ENCODE measurements at regions not wholly inside any gene's neighbourhood (a gene's known extent, or its start where the extent isn't known, plus 50 kb on each side); places are given as distances from the start of the nearest gene placed in this dataset.

- TF ChIP-seq PATZ1 (CRISPR knock-in tag; IDR thresholded peaks at IDR 0.05; ENCODE audit: borderline replicate concordance) (no peak), CSDC2 (CRISPR knock-in tag; IDR thresholded peaks at IDR 0.05) (no peak), ZNF8 (CRISPR knock-in tag; IDR thresholded peaks at IDR 0.05) (no peak), ZC3H10 (CRISPR knock-in tag; IDR thresholded peaks at IDR 0.05) (no peak), OSR1 (CRISPR knock-in tag; IDR thresholded peaks at IDR 0.05) (no peak), RARB (CRISPR knock-in tag; IDR thresholded peaks at IDR 0.05) (no peak), ESRRG (CRISPR knock-in tag; IDR thresholded peaks at IDR 0.05) (no peak), ISL1 (CRISPR knock-in tag; IDR thresholded peaks at IDR 0.05) (no peak), ZNF70 (CRISPR knock-in tag; IDR thresholded peaks at IDR 0.05) (no peak), TOX (CRISPR knock-in tag; IDR thresholded peaks at IDR 0.05; ENCODE audit: borderline replicate concordance) (no peak)
These were observed 563.4 kb upstream of the CCDC179 start for GRCh38 chr11:23423656-23424055.
